ENCODE measurements at regions not wholly inside any gene's neighbourhood (a gene's known extent, or its start where the extent isn't known, plus 50 kb on each side); places are given as distances from the start of the nearest gene placed in this dataset.
A peak's percentile ranks its signal among the peaks of the same experiment; 100 is the strongest.

- H3K27ac Mint-ChIP-seq, result no peak overlapping the region
- TF ChIP-seq CTCF (IDR thresholded peaks at IDR 0.05), result no peak
- POLR2A ChIA-PET, result no interaction called here
- ATAC-seq (ENCODE audit: low read depth) (no peak), DNase-seq (no peak)
- peaks cover 8% of the 10 kb centered on the region for H3K27me3 Mint-ChIP-seq
- CTCF ChIA-PET, result interaction anchor here (1.1 to 2.2 kb wide), 5 partner anchors 9 to 241 kb away, joined by 3 to 12 read pairs (median 4); no protein-coding TSS in a partner anchor
- H3K4me3 Mint-ChIP-seq, result no peak overlapping the region
- intact Hi-C loops (cut with micrococcal nuclease), result loop anchor here (5.0 kb wide), 1 partner anchor 151 kb away; no protein-coding TSS in a partner anchor
- no peaks in the 10 kb centered on the region for H3K4me1 Mint-ChIP-seq
- H3K9me3 Mint-ChIP-seq, result no peaks in the 10 kb centered on the region
- no peaks in the 10 kb centered on the region for H3K36me3 Mint-ChIP-seq (ENCODE audit: low read depth)
These were observed 164.6 kb upstream of the PARP11 start for GRCh38 chr12:4037747-4038312.

GRCh38 chr12:4036671-4037271 lies 163.6 kb upstream of the PARP11 start:
- ChIA-PET CTCF (interaction anchor here (1.8 to 2.2 kb wide), 2 partner anchors 40 to 151 kb away, joined by 4 to 6 read pairs; no protein-coding TSS in a partner anchor), POLR2A (no interaction called here)
- Mint-ChIP-seq H3K4me3 (no peak overlapping the region), H3K4me1 (peaks cover 2% of the 10 kb centered on the region), H3K27me3 (peaks cover 12% of the 10 kb centered on the region), H3K36me3 (ENCODE audit: low read depth) (no peaks in the 10 kb centered on the region), H3K9me3 (no peaks in the 10 kb centered on the region), H3K27ac (no peak overlapping the region)
- intact Hi-C loops (cut with micrococcal nuclease), result loop anchor here (5.0 kb wide), 1 partner anchor 149 kb away; no protein-coding TSS in a partner anchor
- no peak for ATAC-seq (ENCODE audit: low read depth)
- DNase-seq, result no peak
- TF ChIP-seq CTCF (IDR thresholded peaks at IDR 0.05), result no peak

GRCh38 chr12:4034921-4035320 lies 161.7 kb upstream of the PARP11 start:
- Mint-ChIP-seq H3K4me1 (peaks cover 5% of the 10 kb centered on the region), H3K4me3 (no peak overlapping the region), H3K27me3 (peaks cover 19% of the 10 kb centered on the region), H3K36me3 (ENCODE audit: low read depth) (no peaks in the 10 kb centered on the region), H3K27ac (no peak overlapping the region), H3K9me3 (no peaks in the 10 kb centered on the region)
- ChIA-PET CTCF (no interaction called here), POLR2A (no interaction called here)
- intact Hi-C loops (cut with micrococcal nuclease), result loop anchor here (5.0 kb wide), 1 partner anchor 148 kb away; no protein-coding TSS in a partner anchor
- TF ChIP-seq CTCF (IDR thresholded peaks at IDR 0.05), result no peak
- ATAC-seq (ENCODE audit: low read depth), result no peak
- no peak for DNase-seq

GRCh38 chr12:4032924-4033615 lies 159.9 kb upstream of the PARP11 start:
- Mint-ChIP-seq H3K9me3 (no peaks in the 10 kb centered on the region), H3K27ac (no peak overlapping the region), H3K4me3 (no peak overlapping the region), H3K27me3 (peaks cover 18% of the 10 kb centered on the region), H3K4me1 (peaks cover 5% of the 10 kb centered on the region), H3K36me3 (ENCODE audit: low read depth) (no peaks in the 10 kb centered on the region)
- intact Hi-C loops (cut with micrococcal nuclease), result no loop called here
- no peak for TF ChIP-seq CTCF (IDR thresholded peaks at IDR 0.05)
- DNase-seq (no peak), ATAC-seq (ENCODE audit: low read depth) (no peak)
- POLR2A ChIA-PET, result interaction anchor here (0.5 to 0.7 kb wide), 2 partner anchors 24 to 43 kb away, joined by 5 to 8 read pairs; no protein-coding TSS in a partner anchor
- CTCF ChIA-PET, result no interaction called here

GRCh38 chr12:4031703-4032291 lies 158.6 kb upstream of the PARP11 start:
- ChIA-PET CTCF (no interaction called here), POLR2A (interaction anchor here (0.7 to 1.2 kb wide), 2 partner anchors 42 to 237 kb away, joined by 5 read pairs; no protein-coding TSS in a partner anchor)
- peaks cover 11% of the 10 kb centered on the region for H3K27me3 Mint-ChIP-seq
- H3K9me3 Mint-ChIP-seq, result no peaks in the 10 kb centered on the region
- TF ChIP-seq CTCF (IDR thresholded peaks at IDR 0.05), result no peak
- peak overlapping the region; percentile 56 for H3K4me3 Mint-ChIP-seq
- H3K27ac Mint-ChIP-seq, result no peak overlapping the region
- H3K4me1 Mint-ChIP-seq, result peaks cover 12% of the 10 kb centered on the region
- no peak for DNase-seq
- H3K36me3 Mint-ChIP-seq (ENCODE audit: low read depth), result no peaks in the 10 kb centered on the region
- no peak for ATAC-seq (ENCODE audit: low read depth)
- intact Hi-C loops (cut with micrococcal nuclease), result loop anchor here (2.0 kb wide), 1 partner anchor 75 kb away; no protein-coding TSS in a partner anchor

Data from activated B cell treated with CpG ODN at 0.5 μM for 24 hours (primary cell).